B cell (primary cell): ENCODE measurements at regions not wholly inside any gene's neighbourhood (a gene's known extent, or its start where the extent isn't known, plus 50 kb on each side); places are given as distances from the start of the nearest gene placed in this dataset.
"Not testable (repeated sequence)": the region's sequence is repeated elsewhere in the genome, so short reads cannot be mapped to it uniquely, and the experiment has no call there.

Source experiments
- CTCF ChIP-seq: fragments of 200-600 bp; IDR thresholded peaks from one replicate; pipeline ENCODE4 v1.8.0; 2022; ENCODE audit warnings: antibody characterized with exemption, mild to moderate bottlenecking
- EZH2 ChIP-seq: IDR thresholded peaks from 2 replicates; pipeline ENCODE4 v1.6.1; 2012; ENCODE audit warnings: borderline replicate concordance, low read depth, mild to moderate bottlenecking, moderate library complexity, low read length; ENCODE audit not compliant: insufficient read depth, poor library complexity, severe bottlenecking

GRCh38 chr2:131627777-131628176 lies 100.1 kb downstream of the CCDC74A start:
- TF ChIP-seq EZH2, CTCF: not testable (repeated sequence)
